ENCODE measurements at regions not wholly inside any gene's neighbourhood (a gene's known extent, or its start where the extent isn't known, plus 50 kb on each side); places are given as distances from the start of the nearest gene placed in this dataset.
"Not testable (repeated sequence)": the region's sequence is repeated elsewhere in the genome, so short reads cannot be mapped to it uniquely, and the experiment has no call there.

GRCh38 chr9:31588756-31589155 lies 795.7 kb upstream of the ACO1 start:
- intact Hi-C loops (cut with DNase I), result no loop called here
- Histone ChIP-seq H3K4me3 (replicated peaks in 1 of 3) (no peak overlapping the region), H3K27ac (no peak overlapping the region), H3K9me3 (no peaks in the 10 kb centered on the region), H3K4me1 (no peaks in the 10 kb centered on the region), H3K36me3 (no peaks in the 10 kb centered on the region), H3K27me3 (no peaks in the 10 kb centered on the region)
- no peak for TF ChIP-seq POLR2A (IDR thresholded peaks at IDR 0.05)
- no peak for TF ChIP-seq CTCF (IDR thresholded peaks at IDR 0.05)
- DNase-seq, result no peak

- Histone ChIP-seq H3K27ac (no peak overlapping the region), H3K27me3 (no peaks in the 10 kb centered on the region), H3K9me3 (no peaks in the 10 kb centered on the region), H3K36me3 (no peaks in the 10 kb centered on the region), H3K4me1 (no peaks in the 10 kb centered on the region), H3K4me3 (replicated peaks in 1 of 3) (no peak overlapping the region)
- 73 to 89% methylated on average over 2 of the region's 2 CpGs for WGBS, 2 donors
- intact Hi-C loops (cut with DNase I), result no loop called here
- no peak for DNase-seq
- no peak for TF ChIP-seq CTCF (IDR thresholded peaks at IDR 0.05)
- no peak for TF ChIP-seq POLR2A (IDR thresholded peaks at IDR 0.05)
Observed at GRCh38 chr9:31590091-31590490, 794.4 kb upstream of the ACO1 start.

- 86 to 95% methylated on average over 5 of the region's 5 CpGs for WGBS, 2 donors
- H3K27ac ChIP-seq; H3K27me3 ChIP-seq; H3K4me1 ChIP-seq; DNase-seq; intact Hi-C loops (cut with DNase I); H3K9me3 ChIP-seq; H3K4me3 ChIP-seq (replicated peaks in 1 of 3); H3K36me3 ChIP-seq: not testable (repeated sequence)
Observed at GRCh38 chr9:31597086-31597485, 787.4 kb upstream of the ACO1 start.

- Histone ChIP-seq H3K9me3 (no peaks in the 10 kb centered on the region), H3K27me3 (no peaks in the 10 kb centered on the region), H3K4me3 (replicated peaks in 1 of 3) (no peak overlapping the region), H3K36me3 (no peaks in the 10 kb centered on the region), H3K27ac (no peak overlapping the region), H3K4me1 (no peaks in the 10 kb centered on the region)
- no peak for TF ChIP-seq CTCF (IDR thresholded peaks at IDR 0.05)
- TF ChIP-seq POLR2A (IDR thresholded peaks at IDR 0.05), result no peak
- DNase-seq, result no peak
- intact Hi-C loops (cut with DNase I), result no loop called here
Observed at GRCh38 chr9:31597977-31598376, 786.5 kb upstream of the ACO1 start.

GRCh38 chr9:31601666-31602065 lies 782.8 kb upstream of the ACO1 start:
- TF ChIP-seq POLR2A (IDR thresholded peaks at IDR 0.05) (no peak), CTCF (IDR thresholded peaks at IDR 0.05) (no peak)
- DNase-seq, result no peak

GRCh38 chr9:31604531-31604930 lies 779.9 kb upstream of the ACO1 start:
- no peaks in the 10 kb centered on the region for H3K4me1 ChIP-seq
- intact Hi-C loops (cut with DNase I), result no loop called here
- no peaks in the 10 kb centered on the region for H3K9me3 ChIP-seq
- no peak for TF ChIP-seq POLR2A (IDR thresholded peaks at IDR 0.05)
- TF ChIP-seq CTCF (IDR thresholded peaks at IDR 0.05), result no peak
- no peaks in the 10 kb centered on the region for H3K27me3 ChIP-seq
- no peak overlapping the region for H3K4me3 ChIP-seq (replicated peaks in 1 of 3)
- 86 to 87% methylated on average over 1 of the region's 1 CpG for WGBS, 2 donors
- DNase-seq, result no peak
- no peaks in the 10 kb centered on the region for H3K36me3 ChIP-seq
- no peak overlapping the region for H3K27ac ChIP-seq

More at GRCh38 chr9:31601666-31602065, 782.8 kb upstream of the ACO1 start:
- Histone ChIP-seq H3K27ac (no peak overlapping the region), H3K9me3 (no peaks in the 10 kb centered on the region), H3K4me1 (no peaks in the 10 kb centered on the region), H3K36me3 (no peaks in the 10 kb centered on the region), H3K4me3 (replicated peaks in 1 of 3) (no peak overlapping the region), H3K27me3 (no peaks in the 10 kb centered on the region)
- intact Hi-C loops (cut with DNase I), result no loop called here

All from thyroid gland (tissue), 4 donors.